Mucosa of descending colon (tissue), 3 donors: ENCODE measurements at regions not wholly inside any gene's neighbourhood (a gene's known extent, or its start where the extent isn't known, plus 50 kb on each side); places are given as distances from the start of the nearest gene placed in this dataset.

ENCODE experiments used
- ATAC-seq: fragments of 200-7000 bp; cut with Tn5 transposase; one replicate; pipeline ENCODE4 v1.9.1; 2020; ENCODE audit warnings: mild to moderate bottlenecking, moderate library complexity
- DNase-seq, 3 donors: peaks; one replicate each; pipeline ENCODE4 v3.0.0-alpha.2; 2020
- H3K36me3 ChIP-seq: fragments of 200-600 bp; one replicate; pipeline ENCODE4 v1.8.0; 2021; ENCODE audit warnings: low read depth, mild to moderate bottlenecking
- H3K4me1 ChIP-seq: fragments of 200-600 bp; one replicate; pipeline ENCODE4 v1.8.0; 2021; ENCODE audit warnings: low read depth, mild to moderate bottlenecking
- H3K4me3 ChIP-seq: fragments of 200-600 bp; one replicate; pipeline ENCODE4 v1.8.0; 2021; ENCODE audit warnings: mild to moderate bottlenecking
- H3K9me3 ChIP-seq: fragments of 200-600 bp; one replicate; pipeline ENCODE4 v1.8.0; 2021; ENCODE audit warnings: mild to moderate bottlenecking
- intact Hi-C, 2 donors: fragments of 100-400 bp; cut with DNase I in 1 of 2; cut with micrococcal nuclease in 1 of 2; formaldehyde crosslinking; loops; one replicate each; pipeline versions ENCODE4 v1.11.0 to v1.11.1; 2022; cut with DNase I, micrococcal nuclease
- TF ChIP-seq, protein P1 (sequence below): fragments of 200-600 bp; IDR thresholded peaks from one replicate; pipeline ENCODE4 v1.8.0; 2022; ENCODE audit warnings: antibody characterized with exemption, mild to moderate bottlenecking
- donor health status: DM: no; HTN: no; CAD: no; lungs with moderate emphysema.
- donor health status: DM: no; HTN: no; CAD: no.
- donor health status: DM: no; HTN: yes; CAD: no.

GRCh38 chr1:189357317-189357716 lies 1120.3 kb downstream of the BRINP3 start:
- Histone ChIP-seq H3K9me3 (no peaks in the 10 kb centered on the region), H3K4me1 (no peaks in the 10 kb centered on the region), H3K4me3 (no peak overlapping the region), H3K36me3 (no peaks in the 10 kb centered on the region)
- intact Hi-C loops: no loop called here
- ATAC-seq (peak; percentile 67), DNase-seq (no peak)
- TF ChIP-seq, protein P1, sequence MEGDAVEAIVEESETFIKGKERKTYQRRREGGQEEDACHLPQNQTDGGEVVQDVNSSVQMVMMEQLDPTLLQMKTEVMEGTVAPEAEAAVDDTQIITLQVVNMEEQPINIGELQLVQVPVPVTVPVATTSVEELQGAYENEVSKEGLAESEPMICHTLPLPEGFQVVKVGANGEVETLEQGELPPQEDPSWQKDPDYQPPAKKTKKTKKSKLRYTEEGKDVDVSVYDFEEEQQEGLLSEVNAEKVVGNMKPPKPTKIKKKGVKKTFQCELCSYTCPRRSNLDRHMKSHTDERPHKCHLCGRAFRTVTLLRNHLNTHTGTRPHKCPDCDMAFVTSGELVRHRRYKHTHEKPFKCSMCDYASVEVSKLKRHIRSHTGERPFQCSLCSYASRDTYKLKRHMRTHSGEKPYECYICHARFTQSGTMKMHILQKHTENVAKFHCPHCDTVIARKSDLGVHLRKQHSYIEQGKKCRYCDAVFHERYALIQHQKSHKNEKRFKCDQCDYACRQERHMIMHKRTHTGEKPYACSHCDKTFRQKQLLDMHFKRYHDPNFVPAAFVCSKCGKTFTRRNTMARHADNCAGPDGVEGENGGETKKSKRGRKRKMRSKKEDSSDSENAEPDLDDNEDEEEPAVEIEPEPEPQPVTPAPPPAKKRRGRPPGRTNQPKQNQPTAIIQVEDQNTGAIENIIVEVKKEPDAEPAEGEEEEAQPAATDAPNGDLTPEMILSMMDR: no peak

GRCh38 chr1:189369612-189370011 lies 1108.1 kb downstream of the BRINP3 start:
- ATAC-seq: no peak
- Histone ChIP-seq H3K36me3 (no peaks in the 10 kb centered on the region), H3K4me3 (no peak overlapping the region), H3K4me1 (no peaks in the 10 kb centered on the region), H3K9me3 (no peaks in the 10 kb centered on the region)
- intact Hi-C loops: no loop called here
- TF ChIP-seq, protein P1: no peak
- DNase-seq: no peak

GRCh38 chr1:189374816-189375215 lies 1102.8 kb downstream of the BRINP3 start:
- TF ChIP-seq, protein P1: no peak
- DNase-seq (no peak), ATAC-seq (no peak)
- no peaks in the 10 kb centered on the region for H3K9me3 ChIP-seq
- intact Hi-C loops: no loop called here
- no peak overlapping the region for H3K4me3 ChIP-seq
- no peaks in the 10 kb centered on the region for H3K36me3 ChIP-seq
- no peaks in the 10 kb centered on the region for H3K4me1 ChIP-seq

GRCh38 chr1:189405419-189405818 lies 1072.2 kb downstream of the BRINP3 start:
- Histone ChIP-seq H3K9me3 (no peaks in the 10 kb centered on the region), H3K36me3 (no peaks in the 10 kb centered on the region), H3K4me3 (no peak overlapping the region), H3K4me1 (no peaks in the 10 kb centered on the region)
- ATAC-seq (no peak), DNase-seq (no peak)
- intact Hi-C loops: no loop called here
- TF ChIP-seq, protein P1: no peak

DNA sequence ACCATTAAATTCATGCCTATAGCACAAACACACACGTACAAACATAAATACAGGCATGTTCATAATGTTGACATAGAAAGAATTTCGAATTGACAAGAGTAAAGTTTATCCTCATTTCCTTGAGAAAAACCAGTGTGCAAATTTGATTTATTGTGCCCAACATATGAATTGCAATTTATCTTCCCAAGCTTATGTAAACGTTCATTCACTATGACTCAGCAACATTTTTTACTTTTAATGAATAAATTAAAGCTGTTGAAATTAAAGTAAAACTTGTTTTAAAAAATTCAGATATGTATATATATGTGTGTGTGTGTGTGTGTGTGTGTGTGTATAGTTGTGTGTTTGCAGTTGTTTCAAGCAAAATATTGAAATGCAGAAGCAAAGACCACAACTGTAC lies 1067.9 kb downstream of the BRINP3 start:
- no peaks in the 10 kb centered on the region for H3K4me1 ChIP-seq
- H3K9me3 ChIP-seq: no peaks in the 10 kb centered on the region
- DNase-seq: no peak
- no peak for ATAC-seq
- TF ChIP-seq, protein P1: no peak
- intact Hi-C loops: no loop called here
- H3K4me3 ChIP-seq: no peak overlapping the region
- no peaks in the 10 kb centered on the region for H3K36me3 ChIP-seq

DNA sequence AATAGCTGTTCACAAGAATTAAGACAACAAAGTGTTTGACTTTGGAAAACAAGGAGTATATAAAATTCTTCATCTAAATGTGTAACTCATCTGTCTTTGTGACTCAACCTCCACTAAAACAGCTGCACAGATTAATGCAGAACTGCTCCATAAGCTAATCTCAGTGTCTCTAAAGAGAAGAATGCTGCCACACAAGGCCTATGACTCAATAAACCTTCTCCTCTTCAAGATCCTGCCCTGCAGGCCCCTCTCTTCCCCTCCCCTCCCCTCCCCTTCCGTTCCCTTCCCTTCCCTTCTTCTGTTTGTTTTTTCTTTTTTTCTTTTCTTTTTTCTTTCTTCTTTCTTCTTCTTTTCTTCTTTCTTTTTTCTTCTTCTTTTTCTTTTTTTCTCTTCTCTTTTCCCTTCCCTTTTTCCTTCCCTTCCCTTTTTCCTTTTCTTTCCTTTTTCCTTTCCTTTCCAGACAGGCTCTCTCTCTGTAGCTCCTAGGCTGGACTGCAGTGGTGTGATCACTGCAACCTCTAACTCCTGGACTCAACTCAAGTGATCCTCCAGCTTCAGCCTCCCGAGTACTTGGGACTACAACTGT lies 1052.8 kb downstream of the BRINP3 start:
- DNase-seq: no peak
- no peak overlapping the region for H3K4me3 ChIP-seq
- H3K36me3 ChIP-seq: no peaks in the 10 kb centered on the region
- no peak for ATAC-seq
- TF ChIP-seq, protein P1: no peak
- no peaks in the 10 kb centered on the region for H3K9me3 ChIP-seq
- H3K4me1 ChIP-seq: no peaks in the 10 kb centered on the region
- intact Hi-C loops: no loop called here
